ENCODE measurements at regions not wholly inside any gene's neighbourhood (a gene's known extent, or its start where the extent isn't known, plus 50 kb on each side); places are given as distances from the start of the nearest gene placed in this dataset.

- no peak for TF ChIP-seq ZNF16 (tag by site-specific recombination; IDR thresholded peaks at IDR 0.05; ENCODE audit: low read depth)
- no peak for TF ChIP-seq ZNF426 (tag by site-specific recombination; IDR thresholded peaks at IDR 0.05)
- TF ChIP-seq ZBTB26 (tag by site-specific recombination; optimal IDR thresholded peaks at IDR 0.05): no peak
- TF ChIP-seq ZNF280D (tag by site-specific recombination; IDR thresholded peaks at IDR 0.05): no peak
These were observed 77.5 kb downstream of the FOXL3 start (continued) for GRCh38 chr7:367351-367901.

GRCh38 chr7:368651-369475, 78.9 kb downstream of the FOXL3 start:
- Histone ChIP-seq H3K4me1 (ENCODE audit: control insufficient read depth, insufficient read depth, low read length) (no peaks in the 10 kb centered on the region), H3K36me3 (ENCODE audit: control insufficient read depth in 2 of 2, insufficient read depth in 1 of 2, low read length in 2 of 2) (no peaks in the 10 kb centered on the region), H3K27ac (ENCODE audit: extremely low read depth, low read depth, low read length) (no peak overlapping the region), H3K4me3 (ENCODE audit: low read depth, low read length) (no peak overlapping the region), H3K9me3 (ENCODE audit: control insufficient read depth, insufficient read depth, low read depth, low read length) (no peaks in the 10 kb centered on the region)
- ChIA-PET CTCF (no interaction called here), POLR2A (no interaction called here)
- TF ChIP-seq ZNF37A (tag by site-specific recombination; IDR thresholded peaks at IDR 0.05): no peak
- no peak for TF ChIP-seq ZNF211 (tag by site-specific recombination; IDR thresholded peaks at IDR 0.05; ENCODE audit: low read depth)
- TF ChIP-seq ZNF114 (tag by site-specific recombination; IDR thresholded peaks at IDR 0.05): no peak
- TF ChIP-seq YY2 (tag by site-specific recombination; IDR thresholded peaks at IDR 0.05): no peak
- no peak for TF ChIP-seq ZNF629 (tag by site-specific recombination; IDR thresholded peaks at IDR 0.05)
- TF ChIP-seq BCL6B (tag by site-specific recombination; IDR thresholded peaks at IDR 0.05): no peak
- TF ChIP-seq BCL11B (tag by site-specific recombination; IDR thresholded peaks at IDR 0.05; ENCODE audit: low read depth): no peak
- no peak for TF ChIP-seq ZNF350 (tag by site-specific recombination; IDR thresholded peaks at IDR 0.05)
- TF ChIP-seq ZBTB6 (tag by site-specific recombination; IDR thresholded peaks at IDR 0.05): no peak
- TF ChIP-seq YY1 (tag by site-specific recombination; IDR thresholded peaks at IDR 0.05): no peak
- TF ChIP-seq ZNF837 (tag by site-specific recombination; IDR thresholded peaks at IDR 0.05): no peak
- no peak for TF ChIP-seq PRDM2 (tag by site-specific recombination; IDR thresholded peaks at IDR 0.05; ENCODE audit: borderline replicate concordance)
- no peak for TF ChIP-seq PRDM6 (tag by site-specific recombination; IDR thresholded peaks at IDR 0.05)
- TF ChIP-seq CTCF (tag by site-specific recombination; IDR thresholded peaks at IDR 0.05): no peak

All from HEK293 (cell line).